Testis (tissue), 2 donors: ENCODE measurements at regions not wholly inside any gene's neighbourhood (a gene's known extent, or its start where the extent isn't known, plus 50 kb on each side); places are given as distances from the start of the nearest gene placed in this dataset.

Source experiments
- CTCF ChIP-seq, 3 experiments: fragments of 450-650 bp in 2 of 3; fragments of 200-600 bp in 1 of 3; sonication (generic) in 1 of 3; IDR thresholded peaks; one replicate each; pipeline ENCODE4 v1.5.1; 2016 to 2019; ENCODE audit warnings: antibody characterized with exemption in 3 of 3, mild to moderate bottlenecking in 2 of 3, moderate library complexity in 1 of 3
- POLR2A ChIP-seq: fragments of 450-650 bp; IDR thresholded peaks from one replicate; pipeline ENCODE4 v1.6.1; 2017; ENCODE audit warnings: antibody characterized with exemption, mild to moderate bottlenecking, moderate library complexity

- TF ChIP-seq CTCF (IDR thresholded peaks at IDR 0.05), result no peak
- no peak for TF ChIP-seq POLR2A
These were observed 148.8 kb upstream of the EGLN3 start for GRCh38 chr14:34099635-34100034.
